ENCODE measurements at regions not wholly inside any gene's neighbourhood (a gene's known extent, or its start where the extent isn't known, plus 50 kb on each side); places are given as distances from the start of the nearest gene placed in this dataset.

DNA sequence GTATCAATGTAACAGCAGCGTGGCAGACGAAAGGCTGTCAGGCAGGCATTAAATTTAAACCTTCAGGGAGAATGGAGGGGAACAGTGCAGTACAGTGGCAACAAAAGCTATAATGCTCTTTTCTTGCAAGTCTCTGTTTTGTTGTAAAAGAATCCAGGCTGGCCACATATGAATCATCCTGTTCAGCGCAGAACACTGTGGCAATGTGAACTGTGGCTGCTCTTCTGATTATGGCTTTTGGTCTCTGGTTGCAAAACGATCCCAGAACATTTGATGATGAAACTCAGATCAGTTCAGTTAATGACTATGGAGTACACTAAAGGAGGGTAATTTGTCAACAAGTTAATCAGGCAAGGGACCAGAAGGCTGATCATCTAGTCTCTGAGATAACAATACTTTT, 219.7 kb upstream of the SGO1 start:
- Histone ChIP-seq H3K9ac (ENCODE audit: low read length) (no peak overlapping the region), H3K27ac (ENCODE audit: low read length) (no peak overlapping the region), H3K79me2 (replicated peaks; ENCODE audit: insufficient read depth, low read length) (no peaks in the 10 kb centered on the region), H3F3A (ENCODE audit: insufficient read depth, low read length, poor library complexity, severe bottlenecking) (no peaks in the 10 kb centered on the region), H4K20me1 (ENCODE audit: insufficient read depth) (no peaks in the 10 kb centered on the region), H3K9me2 (ENCODE audit: insufficient read depth, low read length) (no peaks in the 10 kb centered on the region), H3K4me3 (ENCODE audit: low read length) (no peak overlapping the region), H2AFZ (ENCODE audit: low read depth, low read length) (no peak overlapping the region), H3K4me2 (ENCODE audit: low read length) (no peak overlapping the region), H3K27me3 (ENCODE audit: insufficient read depth, low read depth, low read length) (no peaks in the 10 kb centered on the region), H3K9me3 (ENCODE audit: low read length) (no peaks in the 10 kb centered on the region), H3K36me3 (ENCODE audit: insufficient read depth, low read length) (no peaks in the 10 kb centered on the region)
- TF ChIP-seq RAD21 (conservative IDR thresholded peaks at IDR 0.05): no peak
- no peak for TF ChIP-seq REST (IDR thresholded peaks at IDR 0.05; ENCODE audit: borderline replicate concordance)
- TF ChIP-seq EZH2 (IDR thresholded peaks at IDR 0.05; ENCODE audit: borderline replicate concordance, insufficient read depth, low read length, poor library complexity, severe bottlenecking): no peak
- TF ChIP-seq SMC3 (conservative IDR thresholded peaks at IDR 0.05; ENCODE audit: poor library complexity): no peak
- no peak for TF ChIP-seq MXI1 (conservative IDR thresholded peaks at IDR 0.05; ENCODE audit: poor library complexity, severe bottlenecking)
- TF ChIP-seq POLR2AphosphoS5 (IDR thresholded peaks at IDR 0.05): no peak
- TF ChIP-seq EP300 (conservative IDR thresholded peaks at IDR 0.05; ENCODE audit: poor library complexity, severe bottlenecking): no peak
- no peak for TF ChIP-seq TAF1 (IDR thresholded peaks at IDR 0.05; ENCODE audit: low read depth)
- TF ChIP-seq, protein P1, sequence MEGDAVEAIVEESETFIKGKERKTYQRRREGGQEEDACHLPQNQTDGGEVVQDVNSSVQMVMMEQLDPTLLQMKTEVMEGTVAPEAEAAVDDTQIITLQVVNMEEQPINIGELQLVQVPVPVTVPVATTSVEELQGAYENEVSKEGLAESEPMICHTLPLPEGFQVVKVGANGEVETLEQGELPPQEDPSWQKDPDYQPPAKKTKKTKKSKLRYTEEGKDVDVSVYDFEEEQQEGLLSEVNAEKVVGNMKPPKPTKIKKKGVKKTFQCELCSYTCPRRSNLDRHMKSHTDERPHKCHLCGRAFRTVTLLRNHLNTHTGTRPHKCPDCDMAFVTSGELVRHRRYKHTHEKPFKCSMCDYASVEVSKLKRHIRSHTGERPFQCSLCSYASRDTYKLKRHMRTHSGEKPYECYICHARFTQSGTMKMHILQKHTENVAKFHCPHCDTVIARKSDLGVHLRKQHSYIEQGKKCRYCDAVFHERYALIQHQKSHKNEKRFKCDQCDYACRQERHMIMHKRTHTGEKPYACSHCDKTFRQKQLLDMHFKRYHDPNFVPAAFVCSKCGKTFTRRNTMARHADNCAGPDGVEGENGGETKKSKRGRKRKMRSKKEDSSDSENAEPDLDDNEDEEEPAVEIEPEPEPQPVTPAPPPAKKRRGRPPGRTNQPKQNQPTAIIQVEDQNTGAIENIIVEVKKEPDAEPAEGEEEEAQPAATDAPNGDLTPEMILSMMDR (IDR thresholded peaks at IDR 0.05; ENCODE audit: poor library complexity, severe bottlenecking): no peak

DNA sequence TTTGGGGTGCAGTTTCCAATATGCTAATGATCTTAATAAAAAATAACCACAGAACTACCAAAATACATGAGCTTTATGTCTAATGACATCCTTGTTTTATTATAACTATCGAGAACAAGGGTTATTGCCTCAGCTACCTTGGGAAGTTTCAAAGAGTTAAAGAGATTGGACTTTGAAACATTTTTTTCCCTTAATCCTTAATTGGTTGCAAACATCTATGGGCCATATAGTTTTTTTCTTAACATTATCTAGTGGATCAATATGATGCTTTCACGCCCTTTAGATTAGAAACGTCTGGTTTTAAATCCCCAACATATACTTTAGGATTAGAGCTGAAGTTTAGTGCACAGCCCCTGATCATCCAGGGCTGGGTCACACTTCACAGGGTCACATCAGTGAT, 219.2 kb upstream of the SGO1 start:
- Histone ChIP-seq H4K20me1 (ENCODE audit: insufficient read depth) (no peaks in the 10 kb centered on the region), H3K27ac (ENCODE audit: low read length) (no peak overlapping the region), H3K4me2 (ENCODE audit: low read length) (no peak overlapping the region), H3K4me3 (ENCODE audit: low read length) (no peak overlapping the region), H3K9me2 (ENCODE audit: insufficient read depth, low read length) (no peaks in the 10 kb centered on the region), H3K36me3 (ENCODE audit: insufficient read depth, low read length) (no peaks in the 10 kb centered on the region), H3F3A (ENCODE audit: insufficient read depth, low read length, poor library complexity, severe bottlenecking) (no peaks in the 10 kb centered on the region), H2AFZ (ENCODE audit: low read depth, low read length) (no peak overlapping the region), H3K9me3 (ENCODE audit: low read length) (no peaks in the 10 kb centered on the region), H3K79me2 (replicated peaks; ENCODE audit: insufficient read depth, low read length) (no peaks in the 10 kb centered on the region), H3K9ac (ENCODE audit: low read length) (no peak overlapping the region), H3K27me3 (ENCODE audit: insufficient read depth, low read depth, low read length) (no peaks in the 10 kb centered on the region)
- TF ChIP-seq EZH2 (IDR thresholded peaks at IDR 0.05; ENCODE audit: borderline replicate concordance, insufficient read depth, low read length, poor library complexity, severe bottlenecking): no peak
- no peak for TF ChIP-seq MXI1 (conservative IDR thresholded peaks at IDR 0.05; ENCODE audit: poor library complexity, severe bottlenecking)
- no peak for TF ChIP-seq SMC3 (conservative IDR thresholded peaks at IDR 0.05; ENCODE audit: poor library complexity)
- TF ChIP-seq EP300 (conservative IDR thresholded peaks at IDR 0.05; ENCODE audit: poor library complexity, severe bottlenecking): no peak
- TF ChIP-seq REST (IDR thresholded peaks at IDR 0.05; ENCODE audit: borderline replicate concordance): no peak
- no peak for TF ChIP-seq RAD21 (conservative IDR thresholded peaks at IDR 0.05)

Measured in neural cell (in vitro differentiated cells).